ENCODE measurements at regions not wholly inside any gene's neighbourhood (a gene's known extent, or its start where the extent isn't known, plus 50 kb on each side); places are given as distances from the start of the nearest gene placed in this dataset.

DNA sequence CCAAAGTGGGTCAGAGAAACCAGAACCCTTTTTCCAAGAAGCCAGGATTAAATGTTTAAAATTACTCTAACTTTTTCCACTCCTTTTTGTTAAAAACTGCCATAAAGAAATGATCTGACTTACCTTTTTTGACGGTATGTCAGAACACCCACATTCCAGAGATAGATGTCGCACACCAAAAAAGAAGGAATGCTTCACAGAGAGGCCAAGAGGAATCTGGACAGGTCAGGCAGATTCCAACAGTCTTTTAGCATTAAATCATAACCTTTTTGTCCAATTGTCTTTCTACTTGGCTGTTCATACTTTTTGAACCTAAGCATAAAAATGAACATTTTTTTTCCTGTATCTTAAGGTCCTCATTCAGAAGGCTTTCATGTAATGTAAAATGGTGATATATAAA lies 846.9 kb downstream of the NSUN3 start:
- no peak for DNase-seq
- intact Hi-C loops (cut with micrococcal nuclease): no loop called here

DNA sequence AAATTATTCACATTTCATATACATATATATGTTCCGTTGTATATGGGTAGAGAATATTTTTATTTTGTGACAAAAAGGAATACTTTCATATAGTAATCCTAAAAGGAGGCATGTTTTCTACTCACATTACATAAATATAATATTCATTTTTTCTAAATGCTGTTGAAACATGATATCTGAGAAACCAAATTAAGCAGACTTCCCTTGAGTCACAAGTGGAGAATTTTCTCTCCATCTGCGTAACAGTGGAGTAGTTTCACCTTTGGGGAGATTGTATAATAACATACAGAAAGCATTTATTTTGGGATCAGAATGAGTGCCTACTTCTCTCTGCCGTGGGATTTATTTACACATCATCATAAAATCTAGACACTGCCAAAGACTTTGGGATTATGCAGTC lies 849.8 kb downstream of the NSUN3 start:
- TF ChIP-seq, protein P1, sequence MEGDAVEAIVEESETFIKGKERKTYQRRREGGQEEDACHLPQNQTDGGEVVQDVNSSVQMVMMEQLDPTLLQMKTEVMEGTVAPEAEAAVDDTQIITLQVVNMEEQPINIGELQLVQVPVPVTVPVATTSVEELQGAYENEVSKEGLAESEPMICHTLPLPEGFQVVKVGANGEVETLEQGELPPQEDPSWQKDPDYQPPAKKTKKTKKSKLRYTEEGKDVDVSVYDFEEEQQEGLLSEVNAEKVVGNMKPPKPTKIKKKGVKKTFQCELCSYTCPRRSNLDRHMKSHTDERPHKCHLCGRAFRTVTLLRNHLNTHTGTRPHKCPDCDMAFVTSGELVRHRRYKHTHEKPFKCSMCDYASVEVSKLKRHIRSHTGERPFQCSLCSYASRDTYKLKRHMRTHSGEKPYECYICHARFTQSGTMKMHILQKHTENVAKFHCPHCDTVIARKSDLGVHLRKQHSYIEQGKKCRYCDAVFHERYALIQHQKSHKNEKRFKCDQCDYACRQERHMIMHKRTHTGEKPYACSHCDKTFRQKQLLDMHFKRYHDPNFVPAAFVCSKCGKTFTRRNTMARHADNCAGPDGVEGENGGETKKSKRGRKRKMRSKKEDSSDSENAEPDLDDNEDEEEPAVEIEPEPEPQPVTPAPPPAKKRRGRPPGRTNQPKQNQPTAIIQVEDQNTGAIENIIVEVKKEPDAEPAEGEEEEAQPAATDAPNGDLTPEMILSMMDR (IDR thresholded peaks at IDR 0.05; ENCODE audit: borderline replicate concordance): no peak
- H3K9me3 ChIP-seq (replicated peaks): no peaks in the 10 kb centered on the region
- no peak for DNase-seq
- no peak overlapping the region for H3K27ac ChIP-seq (replicated peaks)
- H3K36me3 ChIP-seq: no peaks in the 10 kb centered on the region
- no peak overlapping the region for H3K4me3 ChIP-seq
- H3K4me1 ChIP-seq: no peaks in the 10 kb centered on the region
- intact Hi-C loops (cut with micrococcal nuclease): no loop called here
- no peaks in the 10 kb centered on the region for H3K27me3 ChIP-seq (ENCODE audit: low read depth)

More for the DNA sequence above, 846.9 kb downstream of the NSUN3 start:
- no peaks in the 10 kb centered on the region for H3K4me1 ChIP-seq
- H3K4me3 ChIP-seq: no peak overlapping the region
- no peak overlapping the region for H3K27ac ChIP-seq (replicated peaks)
- H3K9me3 ChIP-seq (replicated peaks): no peaks in the 10 kb centered on the region
- TF ChIP-seq, protein P1 (IDR thresholded peaks at IDR 0.05; ENCODE audit: borderline replicate concordance): no peak
- no peaks in the 10 kb centered on the region for H3K27me3 ChIP-seq (ENCODE audit: low read depth)
- H3K36me3 ChIP-seq: no peaks in the 10 kb centered on the region

GRCh38 chr3:94927175-94927574 lies 864.3 kb downstream of the NSUN3 start:
- TF ChIP-seq, protein P1 (IDR thresholded peaks at IDR 0.05; ENCODE audit: borderline replicate concordance): no peak
- intact Hi-C loops (cut with micrococcal nuclease): no loop called here
- H3K4me1 ChIP-seq: peaks cover 4% of the 10 kb centered on the region
- no peak for DNase-seq
- H3K27ac ChIP-seq (replicated peaks): no peak overlapping the region
- H3K27me3 ChIP-seq (ENCODE audit: low read depth): no peaks in the 10 kb centered on the region
- H3K4me3 ChIP-seq: no peak overlapping the region
- H3K9me3 ChIP-seq (replicated peaks): peaks cover 8% of the 10 kb centered on the region
- H3K36me3 ChIP-seq: no peaks in the 10 kb centered on the region

GRCh38 chr3:94928921-94929320 lies 866.1 kb downstream of the NSUN3 start:
- intact Hi-C loops (cut with micrococcal nuclease): no loop called here
- peaks cover 4% of the 10 kb centered on the region for H3K4me1 ChIP-seq
- TF ChIP-seq, protein P1 (IDR thresholded peaks at IDR 0.05; ENCODE audit: borderline replicate concordance): no peak

DNA sequence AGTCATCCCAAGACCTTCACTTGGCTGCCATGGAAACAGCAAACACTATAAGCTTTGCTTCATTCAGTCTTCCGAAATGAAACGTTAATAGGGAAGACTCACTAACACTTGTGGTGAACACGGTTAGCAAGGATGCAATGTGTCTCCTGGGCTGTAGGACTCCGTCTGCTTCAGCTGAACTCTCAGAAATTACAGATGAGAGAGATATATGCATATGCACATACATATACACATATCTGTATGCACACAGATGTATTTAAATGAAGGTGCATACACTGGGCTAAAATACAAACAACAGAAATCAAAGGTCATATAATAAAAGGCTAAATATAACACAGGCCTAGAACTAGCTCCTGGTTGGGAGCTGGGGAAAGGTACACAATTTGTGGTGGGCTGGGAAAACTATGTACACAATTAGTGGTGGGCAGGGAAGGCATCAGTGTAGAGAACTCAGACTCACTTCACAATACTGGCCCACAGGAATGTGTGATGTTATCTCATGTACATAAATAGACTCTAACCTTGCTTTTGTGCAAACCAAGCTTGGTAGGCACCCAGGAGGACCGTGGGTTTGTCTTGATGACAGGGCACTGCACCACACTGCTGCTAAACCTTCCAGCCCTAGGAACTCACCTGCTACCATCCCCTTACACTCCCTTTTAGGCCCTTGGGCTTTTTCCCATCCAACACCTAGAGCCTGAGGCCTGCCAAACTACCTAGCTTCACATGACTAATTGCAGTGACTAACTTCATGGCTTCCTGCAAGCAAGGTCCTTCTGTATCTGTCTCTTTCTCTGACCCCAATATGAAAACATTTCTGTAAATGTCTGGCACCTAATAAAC lies 873.1 kb downstream of the NSUN3 start:
- no peak for DNase-seq
- Histone ChIP-seq H3K4me1 (no peaks in the 10 kb centered on the region), H3K4me3 (no peak overlapping the region), H3K27me3 (ENCODE audit: low read depth) (no peaks in the 10 kb centered on the region), H3K9me3 (replicated peaks) (peaks cover 5% of the 10 kb centered on the region), H3K36me3 (no peaks in the 10 kb centered on the region), H3K27ac (replicated peaks) (no peak overlapping the region)
- intact Hi-C loops (cut with micrococcal nuclease): no loop called here
- TF ChIP-seq, protein P1 (IDR thresholded peaks at IDR 0.05; ENCODE audit: borderline replicate concordance): no peak

More at GRCh38 chr3:94928921-94929320, 866.1 kb downstream of the NSUN3 start:
- peaks cover 8% of the 10 kb centered on the region for H3K9me3 ChIP-seq (replicated peaks)
- H3K27me3 ChIP-seq (ENCODE audit: low read depth): no peaks in the 10 kb centered on the region
- no peak overlapping the region for H3K4me3 ChIP-seq
- no peak overlapping the region for H3K27ac ChIP-seq (replicated peaks)
- DNase-seq: no peak
- no peaks in the 10 kb centered on the region for H3K36me3 ChIP-seq

Data from left ventricle myocardium inferior (tissue), 1 donor.